Activated T-helper 9 cell treated with anti-CD3 and anti-CD28 coated beads, Interleukin-2, amount 50 U/mL, for 16 hours (primary cell): ENCODE measurements at regions not wholly inside any gene's neighbourhood (a gene's known extent, or its start where the extent isn't known, plus 50 kb on each side); places are given as distances from the start of the nearest gene placed in this dataset.
A peak's percentile ranks its signal among the peaks of the same experiment; 100 is the strongest.

ENCODE experiments used
- DNase-seq: peaks from one replicate; pipeline ENCODE4 v3.0.0-alpha.2; 2020; ENCODE audit warnings: low read depth

DNA sequence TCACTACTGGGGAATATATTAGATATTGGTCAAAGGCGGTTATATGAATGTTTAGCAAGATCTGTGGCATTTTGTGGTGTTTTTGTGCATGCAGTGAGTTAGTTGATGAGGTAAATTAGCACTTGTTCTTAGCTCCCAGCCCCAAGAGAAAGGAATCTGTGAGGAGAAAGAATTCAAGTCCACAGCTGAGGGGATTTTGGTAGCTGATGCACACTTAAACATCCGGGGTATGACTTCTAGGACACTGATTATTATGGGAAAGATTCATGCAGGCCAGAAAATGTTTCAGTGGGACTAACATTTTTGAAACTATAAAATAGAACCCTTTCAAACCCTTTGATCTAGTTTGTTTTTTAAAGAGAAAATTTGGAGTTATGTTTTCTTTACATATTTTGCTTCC, 118.2 kb upstream of the RPS23 start:
- DNase-seq = no peak

DNA sequence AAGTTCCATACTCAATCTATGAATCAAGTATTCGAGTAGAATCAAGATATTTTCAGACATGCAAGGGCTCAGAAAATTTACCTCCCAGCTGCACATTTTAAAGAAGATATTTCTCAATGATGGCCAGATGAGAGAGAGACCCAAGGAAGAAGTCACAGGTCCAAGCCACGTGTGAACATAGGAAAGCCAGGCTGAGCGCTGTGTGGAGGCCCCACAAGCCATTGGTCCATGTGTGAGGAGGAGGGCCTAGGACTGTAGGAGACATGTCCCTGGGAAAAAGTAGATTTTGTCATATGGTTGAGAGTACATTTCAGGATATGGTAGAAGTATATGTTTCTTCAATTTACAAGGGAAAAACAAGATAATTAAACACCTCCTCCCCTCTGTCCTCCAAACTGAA, 115.8 kb upstream of the RPS23 start:
- no peak for DNase-seq

DNA sequence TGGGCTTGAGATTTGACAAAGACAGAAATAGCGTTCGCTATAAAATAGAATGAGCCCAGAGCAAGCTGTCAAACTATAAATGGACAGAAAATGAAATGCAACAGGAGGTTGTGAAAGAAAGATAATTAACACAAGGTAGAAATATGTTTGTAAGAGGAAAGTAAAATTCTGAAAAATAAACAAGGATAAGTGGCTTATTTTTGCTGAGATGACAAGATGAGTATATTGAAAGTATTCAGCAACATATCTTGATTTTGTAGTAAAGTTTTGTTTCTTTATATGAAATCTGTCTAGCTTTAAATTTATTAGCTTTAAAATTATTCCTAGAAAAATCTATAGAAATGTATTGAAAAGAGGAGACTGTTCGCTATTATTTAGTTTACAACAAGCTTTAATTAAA, 111.9 kb upstream of the RPS23 start:
- no peak for DNase-seq

DNA sequence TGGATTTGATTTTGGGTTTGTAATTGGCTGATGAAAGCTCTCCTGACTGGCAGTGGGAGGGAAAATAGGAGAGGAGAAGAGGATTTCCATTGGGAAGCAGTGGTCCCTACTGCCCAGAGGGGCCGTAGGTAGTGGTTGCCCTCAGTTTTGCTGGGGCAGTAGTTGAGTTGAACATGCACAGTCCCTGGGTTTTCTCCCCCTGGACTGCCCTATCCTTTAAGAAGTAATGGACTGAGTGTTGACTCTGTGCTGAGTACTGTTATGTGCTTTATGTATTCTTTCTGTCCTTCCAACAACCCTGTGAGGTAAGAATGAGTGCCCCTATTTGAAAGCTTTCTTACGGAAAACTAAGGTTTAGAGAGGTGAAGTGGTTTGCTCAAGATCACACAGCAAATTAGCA, 111.2 kb upstream of the RPS23 start:
- no peak for DNase-seq

DNA sequence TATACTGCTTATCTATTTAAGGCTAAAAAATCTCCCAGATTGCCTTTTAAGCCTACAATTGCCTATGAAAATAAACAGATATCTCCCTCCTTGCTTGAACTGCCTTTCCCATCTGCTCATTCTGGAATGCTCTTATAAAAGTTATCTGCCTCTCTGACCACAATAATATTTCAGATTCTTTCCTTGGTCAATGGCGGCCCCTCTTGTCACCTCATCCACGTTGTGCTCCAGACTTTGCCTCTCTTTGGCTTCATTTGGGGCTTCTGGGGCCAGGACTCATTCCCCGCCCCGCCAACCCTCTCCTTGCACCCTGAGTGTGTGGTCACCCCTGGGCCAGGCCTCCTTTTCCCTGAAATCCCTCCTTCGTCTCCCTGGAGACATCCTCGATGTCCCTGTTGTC, 110.0 kb upstream of the RPS23 start:
- no peak for DNase-seq

DNA sequence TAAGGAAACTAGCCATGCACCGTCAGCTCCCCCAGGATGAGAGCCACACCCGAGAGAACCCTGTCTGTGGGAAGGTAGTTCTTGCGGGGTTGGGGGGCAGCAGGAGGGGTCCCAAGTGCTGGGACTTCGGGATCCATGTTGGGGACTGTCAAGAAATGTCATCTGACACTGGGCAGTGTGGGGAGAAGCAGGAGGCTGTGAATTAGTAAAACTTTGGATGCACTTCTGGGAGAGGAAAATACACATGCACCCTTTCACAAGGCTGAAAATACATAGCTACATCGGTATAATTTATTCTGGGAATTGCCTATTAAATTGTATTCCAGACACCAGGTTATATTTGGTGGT, 109.6 kb upstream of the RPS23 start:
- DNase-seq = no peak

DNA sequence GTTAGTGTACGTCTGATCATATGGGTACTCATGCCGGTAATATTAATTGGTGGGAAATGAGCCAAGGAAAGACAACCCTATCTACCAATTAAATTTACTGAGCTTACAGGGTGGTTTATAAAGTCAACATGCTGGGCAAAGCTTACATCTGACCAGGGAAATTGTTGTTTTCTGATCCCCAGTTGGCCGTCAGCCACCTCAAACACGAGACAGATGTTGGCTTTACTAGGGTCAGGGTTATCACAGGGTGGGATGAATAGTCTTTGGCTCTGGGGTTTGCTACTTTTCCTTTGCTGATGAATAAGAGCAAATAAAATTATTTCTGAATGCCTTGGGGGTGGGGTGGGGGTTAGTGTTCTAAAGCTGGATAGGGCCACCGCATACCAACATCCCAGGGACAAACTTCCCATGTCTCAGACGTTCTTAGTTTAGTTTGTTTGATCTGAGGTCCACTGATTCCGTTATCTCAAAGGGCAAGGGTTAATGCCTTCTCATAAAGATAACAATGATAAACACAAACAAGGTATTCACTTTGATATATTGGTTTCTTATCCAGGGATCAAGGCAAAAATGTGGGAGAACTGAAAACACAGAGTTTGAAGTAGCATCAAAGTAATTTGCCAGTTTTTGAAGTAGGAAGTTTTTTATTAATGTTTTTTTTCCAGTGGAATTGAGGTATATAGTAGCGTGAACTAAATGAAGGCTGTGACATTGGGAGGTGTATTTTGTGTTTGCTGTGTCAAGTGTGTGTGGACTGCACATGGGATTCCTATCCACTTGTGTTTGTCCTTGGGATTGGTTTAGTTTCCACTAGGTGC, 109.1 kb upstream of the RPS23 start:
- no peak for DNase-seq

DNA sequence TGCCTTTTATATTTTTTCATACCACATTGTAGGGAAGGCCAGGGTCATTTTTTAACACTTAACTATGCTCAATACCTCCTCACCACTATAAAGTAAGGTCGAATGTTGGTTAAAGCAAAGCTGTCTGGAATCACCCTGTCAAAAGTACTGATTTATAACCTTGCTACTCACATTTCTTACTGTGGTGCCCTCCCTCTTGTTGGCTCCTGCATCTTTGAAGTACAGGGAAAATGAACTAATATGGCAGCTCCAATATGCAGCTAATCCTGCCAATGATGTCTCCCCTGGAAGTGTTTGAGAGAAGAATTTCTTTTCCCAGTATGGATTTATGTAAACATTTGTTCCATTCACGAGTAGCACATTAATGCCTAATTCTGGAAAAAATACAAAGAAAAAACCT, 108.4 kb upstream of the RPS23 start:
- DNase-seq = no peak

DNA sequence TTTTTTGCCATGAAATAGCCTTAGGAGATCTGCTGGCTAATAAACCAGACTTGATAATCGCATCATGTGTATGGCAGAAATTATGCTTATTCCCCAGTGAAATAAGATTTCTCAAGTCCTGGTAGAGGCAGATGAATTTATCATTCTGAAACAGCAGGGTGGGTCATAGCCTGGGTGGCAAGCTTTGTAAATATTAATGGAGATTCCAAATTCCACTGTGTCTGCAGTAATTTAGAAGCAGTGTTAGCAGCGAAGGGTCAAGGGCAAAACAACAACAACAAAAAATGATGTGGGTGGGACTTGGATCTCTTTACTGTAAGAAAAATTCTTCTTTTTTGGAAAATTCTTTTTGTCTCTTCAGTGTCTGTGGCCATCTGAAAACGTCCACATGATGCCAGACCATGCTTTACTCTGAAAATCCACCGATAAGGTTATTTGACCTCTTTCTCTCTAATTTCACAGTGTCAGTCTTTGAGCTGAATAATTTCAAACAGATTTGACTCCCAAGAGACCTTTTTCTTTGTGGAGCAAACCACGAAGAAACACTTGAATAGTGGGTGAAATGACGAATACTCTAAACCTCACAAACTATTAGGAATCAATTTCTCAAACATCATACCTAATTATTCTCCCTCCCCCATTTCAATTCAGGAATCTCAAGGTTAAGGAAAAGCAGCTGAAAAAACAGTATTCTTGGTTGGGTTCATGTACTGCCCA, 106.0 kb upstream of the RPS23 start:
- DNase-seq = no peak

DNA sequence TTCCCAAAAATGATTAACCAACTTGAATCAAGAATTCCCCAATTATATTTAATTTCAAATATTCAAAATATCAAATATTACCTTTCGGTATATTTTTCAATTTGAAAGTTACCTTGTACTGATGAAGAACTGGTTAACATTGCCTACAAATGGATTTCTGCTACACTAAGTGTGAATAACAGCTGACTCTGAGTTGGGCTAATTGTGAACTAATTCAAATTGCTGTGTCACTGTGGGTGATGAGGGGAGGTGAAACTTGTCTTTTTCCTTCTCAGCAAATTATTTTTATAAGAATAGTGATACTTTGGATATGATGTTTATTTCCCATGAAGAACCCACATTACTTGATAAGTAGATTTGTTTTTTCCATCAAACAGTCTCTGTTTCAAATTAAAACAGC, 103.4 kb upstream of the RPS23 start:
- no peak for DNase-seq

DNA sequence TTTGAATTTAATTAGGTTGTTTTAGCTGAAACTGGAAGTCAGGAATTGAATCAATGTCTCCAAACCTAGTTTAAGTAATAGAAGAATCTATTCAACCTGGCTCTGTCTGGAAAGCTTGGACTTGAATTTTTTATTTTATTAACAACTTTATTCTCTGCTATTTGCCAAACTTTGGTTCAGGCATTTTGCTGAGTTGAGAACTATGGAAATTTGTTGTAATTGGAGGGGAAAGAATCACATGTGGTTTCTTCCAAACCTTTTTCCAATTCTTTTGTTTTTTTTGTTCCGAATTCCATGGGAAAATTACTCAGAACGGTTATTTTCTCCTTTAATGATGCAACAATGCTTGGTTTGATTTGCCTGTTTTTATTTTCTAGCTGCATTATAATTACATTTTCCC, 98.2 kb upstream of the RPS23 start:
- no peak for DNase-seq

DNA sequence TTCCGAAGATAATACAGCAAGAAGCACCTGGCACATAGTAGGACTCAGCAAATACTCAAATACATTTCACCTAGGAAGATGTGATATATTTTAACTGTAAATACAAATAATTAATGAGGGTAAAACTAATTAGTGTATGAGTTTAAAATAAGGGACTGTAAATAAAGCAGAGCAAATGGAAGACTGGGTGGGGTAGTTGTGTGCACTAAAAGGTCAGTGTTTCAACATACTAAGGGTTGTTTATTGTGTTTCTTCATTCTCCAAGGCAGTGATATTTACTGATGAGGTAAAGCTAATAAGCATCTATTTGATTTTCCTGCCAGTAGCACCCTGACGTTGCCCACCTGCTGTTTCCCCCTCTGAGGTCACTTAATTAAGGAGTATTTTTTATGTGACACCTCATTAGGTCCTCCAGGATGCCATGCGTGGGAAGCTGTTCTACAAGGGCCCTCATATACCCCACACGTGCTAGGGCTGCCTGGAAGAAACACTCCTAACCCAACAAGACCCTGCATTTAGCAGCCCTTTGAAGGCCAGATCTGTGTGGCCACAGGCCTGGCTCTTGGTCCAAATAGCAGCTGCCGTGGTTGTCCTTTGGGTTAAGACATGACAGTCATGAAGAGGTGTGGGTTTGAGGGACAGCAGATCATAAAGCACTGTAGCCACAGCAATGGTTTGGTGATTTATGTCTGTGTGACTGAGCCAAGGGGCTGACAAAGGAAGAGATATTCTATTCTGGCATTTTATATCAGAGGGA, 97.5 kb upstream of the RPS23 start:
- DNase-seq = no peak

DNA sequence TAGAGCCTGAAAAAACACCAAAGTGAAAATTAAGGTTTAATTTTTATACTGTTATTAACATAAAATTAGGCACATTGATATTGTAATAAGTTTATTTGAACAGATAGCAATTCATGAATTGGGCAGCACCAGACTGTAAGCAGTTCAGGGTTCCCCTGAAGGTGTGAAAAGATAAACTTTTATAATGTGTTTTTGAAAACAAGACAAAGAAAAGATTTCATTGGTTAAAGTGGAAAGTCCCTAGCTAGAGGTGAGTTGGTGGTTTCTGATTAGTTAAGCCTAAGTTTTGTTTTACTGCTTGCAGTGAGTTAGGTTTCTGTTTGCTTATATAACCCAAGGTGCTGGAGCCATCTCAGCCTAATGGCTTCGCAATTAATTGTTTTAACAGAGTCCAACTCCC, 96.5 kb upstream of the RPS23 start:
- no peak for DNase-seq

DNA sequence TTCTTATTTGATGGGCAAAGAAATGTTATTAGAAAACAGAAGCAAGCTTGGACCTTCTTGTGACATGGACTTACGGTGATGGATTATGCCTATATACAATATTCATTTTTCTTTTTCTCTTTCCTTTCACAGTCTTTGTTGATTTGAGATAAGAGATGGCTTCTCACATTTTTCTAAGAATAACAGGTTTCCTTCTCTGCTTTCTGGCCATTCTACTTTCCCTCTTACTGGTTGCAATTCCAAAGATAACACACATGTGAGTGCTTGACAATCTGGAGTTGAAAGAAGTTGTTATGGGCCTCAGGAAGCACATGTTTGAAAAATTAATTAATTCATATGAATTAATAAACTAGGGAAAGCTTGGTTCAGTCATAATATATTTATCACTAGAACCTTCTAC, 89.8 kb upstream of the RPS23 start:
- no peak for DNase-seq

DNA sequence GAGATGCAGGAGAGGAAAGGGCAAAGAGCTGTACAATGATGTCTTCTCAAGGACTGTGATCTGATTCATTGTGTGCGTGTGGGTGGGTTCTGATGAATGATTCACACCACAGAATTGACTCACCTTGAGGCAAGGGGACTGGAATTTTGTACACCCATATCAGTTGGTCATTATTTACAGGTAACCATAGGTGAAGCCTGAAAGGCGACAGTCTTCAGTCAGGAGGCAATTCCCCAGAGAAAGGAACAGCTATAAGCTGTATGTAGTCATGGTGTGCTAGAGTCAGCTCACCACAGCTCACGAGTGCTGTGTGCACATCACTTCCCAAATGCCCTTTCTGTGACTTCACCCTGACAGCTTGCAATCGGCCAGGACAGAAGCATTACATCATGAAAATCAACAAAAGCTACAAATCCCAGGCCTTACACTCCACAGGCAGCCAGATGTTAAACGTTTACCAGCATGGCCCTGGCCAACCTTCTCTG, 87.6 kb upstream of the RPS23 start:
- peak; percentile 24 for DNase-seq

DNA sequence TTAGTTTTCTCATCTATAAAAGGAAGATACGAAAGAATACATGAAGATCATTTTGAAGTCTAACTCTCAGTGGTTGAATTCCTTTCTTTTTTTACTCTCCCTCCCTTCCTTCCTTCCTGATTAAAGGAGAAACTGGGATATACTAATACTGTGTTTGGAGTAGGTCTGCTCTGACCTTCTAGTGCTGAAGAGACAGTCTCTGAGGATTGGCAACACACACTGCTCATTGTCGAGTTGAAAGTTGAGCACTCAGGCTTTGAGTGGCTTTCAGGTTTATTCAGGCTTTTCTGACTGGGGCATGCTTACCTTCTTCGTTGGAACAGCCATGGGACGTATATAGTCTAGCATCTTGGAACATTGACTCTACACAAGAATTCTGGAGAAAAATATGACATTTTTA, 86.9 kb upstream of the RPS23 start:
- no peak for DNase-seq

DNA sequence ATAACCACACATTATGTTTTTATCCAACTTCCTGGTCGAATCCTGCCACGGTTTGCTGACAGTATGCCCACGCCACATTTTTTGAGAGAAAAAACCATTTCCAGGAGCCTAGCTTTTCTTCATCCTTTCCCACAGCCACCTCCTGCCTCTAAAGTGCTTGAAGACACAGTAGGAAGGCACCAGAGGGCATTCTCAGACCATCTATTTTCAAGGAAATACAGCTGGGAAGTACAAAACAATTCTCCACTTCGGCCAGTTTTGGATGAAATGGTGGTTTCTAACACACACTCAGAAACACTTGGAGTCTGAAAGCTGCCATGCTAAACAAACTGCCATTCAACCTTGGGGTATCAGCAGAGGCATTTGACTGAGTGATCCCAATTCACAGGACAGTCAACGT, 86.3 kb upstream of the RPS23 start:
- no peak for DNase-seq

DNA sequence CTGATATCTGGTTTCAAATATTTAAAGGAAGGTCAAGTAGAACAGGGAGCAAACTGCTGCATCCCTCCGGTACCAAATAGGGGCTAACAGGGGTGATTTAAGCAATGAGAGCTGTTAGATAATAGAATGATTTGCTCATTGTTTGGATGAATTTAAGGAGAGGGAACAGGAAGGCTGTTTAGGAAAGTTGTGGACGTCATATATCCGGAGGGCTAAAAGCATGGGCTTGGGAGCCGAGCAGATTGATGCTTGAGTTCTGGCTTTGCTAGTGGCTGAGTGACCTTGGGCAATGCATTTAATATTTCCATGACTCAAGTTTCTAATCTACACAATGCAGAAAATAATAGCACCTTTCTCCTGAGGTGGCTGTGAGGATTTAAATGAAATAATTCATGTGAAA, 85.4 kb upstream of the RPS23 start:
- no peak for DNase-seq

DNA sequence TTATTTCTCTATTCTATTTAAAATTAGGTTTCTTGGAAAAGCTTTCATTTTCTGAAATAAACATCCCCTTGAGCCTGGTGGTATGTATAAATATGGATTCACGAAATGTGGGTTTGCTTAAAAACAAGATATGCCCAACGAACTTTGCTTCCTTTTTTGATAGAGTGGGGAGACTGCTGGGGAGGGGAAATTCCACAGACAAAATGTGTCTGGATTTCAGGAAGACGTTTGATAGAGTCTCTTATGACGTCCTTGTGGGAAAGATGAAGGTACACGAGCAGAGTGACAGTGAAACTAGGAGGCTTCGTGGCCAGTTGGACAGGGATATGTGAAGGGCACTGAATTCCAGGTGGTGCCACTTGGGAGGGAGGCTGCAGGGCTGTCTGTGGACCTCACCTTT, 84.5 kb upstream of the RPS23 start:
- no peak for DNase-seq

DNA sequence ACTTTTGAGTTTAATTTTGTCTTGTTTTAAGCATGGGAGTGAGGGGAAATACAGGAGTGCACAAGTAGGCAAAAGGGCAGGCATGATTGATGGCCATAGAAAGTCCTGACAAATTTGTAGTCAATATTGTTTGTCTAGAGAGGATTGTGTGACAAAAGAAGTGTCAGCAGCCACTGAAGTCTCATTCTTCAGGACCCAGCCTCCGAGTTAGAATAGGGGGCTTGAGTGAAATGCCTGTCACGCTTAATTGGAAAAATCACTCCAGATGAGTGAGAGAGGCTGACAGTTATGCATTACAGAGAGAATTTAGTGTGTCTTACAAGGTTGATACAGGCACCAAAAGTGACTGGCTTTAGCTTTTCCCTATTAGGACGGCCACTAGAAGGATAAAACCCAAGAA, 81.9 kb upstream of the RPS23 start:
- DNase-seq = no peak

DNA sequence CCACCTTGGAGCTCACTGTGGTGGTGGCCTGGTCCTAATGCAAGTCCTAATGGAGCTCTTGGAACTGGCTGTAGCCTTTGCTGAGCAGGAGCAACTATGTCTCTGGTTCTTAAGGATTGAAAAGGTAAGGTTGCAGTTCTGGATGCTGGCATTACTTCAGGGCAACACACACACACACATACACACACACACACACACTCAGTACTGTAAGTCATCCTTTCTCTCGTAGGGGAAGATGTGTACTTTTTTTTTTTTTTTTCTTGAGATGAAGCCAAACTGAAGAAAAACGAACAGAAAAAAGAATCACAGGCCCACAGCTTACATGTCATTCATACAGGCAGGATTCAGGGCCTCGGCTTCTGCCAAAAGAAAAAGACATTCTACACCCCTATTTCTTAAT, 81.1 kb upstream of the RPS23 start:
- no peak for DNase-seq

DNA sequence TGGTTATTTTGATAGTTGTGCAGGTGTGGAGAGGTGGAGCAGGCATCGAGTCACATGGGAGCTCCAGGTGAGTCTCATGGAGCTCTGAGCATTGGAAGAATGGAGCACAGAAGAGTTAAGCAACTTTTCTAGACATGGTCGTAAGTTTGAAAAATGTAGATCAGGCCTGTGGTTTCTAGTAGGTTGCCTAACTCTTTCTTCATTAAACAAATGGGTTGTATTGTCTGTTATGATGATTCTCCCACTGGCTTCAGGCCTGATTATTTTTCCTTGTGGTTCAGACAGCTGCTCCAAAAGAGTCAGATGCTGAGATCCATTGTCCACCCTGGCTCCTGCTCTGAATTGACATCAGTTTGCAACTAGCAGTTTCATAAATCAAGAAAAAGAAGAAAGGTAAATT, 80.3 kb upstream of the RPS23 start:
- DNase-seq = no peak
